GM10248 (cell line): ENCODE measurements at regions not wholly inside any gene's neighbourhood (a gene's known extent, or its start where the extent isn't known, plus 50 kb on each side); places are given as distances from the start of the nearest gene placed in this dataset.

Experiments used
- CTCF ChIA-PET: fragments of 300-600 bp; sonication (Branson Sonifier 250); formaldehyde crosslinking; extraction: SDS; loops from one replicate; lab custom pipeline; 2021; ENCODE audit warnings: antibody characterized with exemption; lab: Yijun Ruan, JAX
- POLR2A ChIA-PET: fragments of 350-650 bp; sonication (Branson Sonifier 250); formaldehyde crosslinking; extraction: SDS; loops from one replicate; lab custom pipeline; 2020; ENCODE audit warnings: antibody characterized with exemption; lab: Yijun Ruan, JAX
- DNase-seq: peaks from one replicate; pipeline ENCODE4 v3.0.0; 2012; ENCODE audit errors: extremely low spot score
- CTCF ChIP-seq: IDR thresholded peaks from 2 replicates; pipeline ENCODE4 v1.5.1; 2012; ENCODE audit warnings: mild to moderate bottlenecking, low read depth; ENCODE audit errors: extremely low read depth, missing control alignments, control extremely low read depth

- no peak for TF ChIP-seq CTCF
- no peak for DNase-seq
- ChIA-PET POLR2A (no interaction called here), CTCF (no interaction called here)
These were observed 218.4 kb upstream of the KLF4 start for GRCh38 chr9:107707915-107708441.

- TF ChIP-seq CTCF, result no peak
- ChIA-PET CTCF (no interaction called here), POLR2A (no interaction called here)
- DNase-seq, result no peak
These were observed 217.9 kb upstream of the KLF4 start for GRCh38 chr9:107707428-107707837.

- POLR2A ChIA-PET, result no interaction called here
- no peak for DNase-seq
- CTCF ChIA-PET, result no interaction called here
- no peak for TF ChIP-seq CTCF
These were observed 217.3 kb upstream of the KLF4 start for GRCh38 chr9:107706701-107707427.

- CTCF ChIA-PET, result no interaction called here
- no peak for TF ChIP-seq CTCF
- POLR2A ChIA-PET, result no interaction called here
- no peak for DNase-seq
These were observed 216.0 kb upstream of the KLF4 start for GRCh38 chr9:107705521-107705920.

- no peak for TF ChIP-seq CTCF
- ChIA-PET POLR2A (no interaction called here), CTCF (no interaction called here)
- no peak for DNase-seq
These were observed 215.2 kb upstream of the KLF4 start for GRCh38 chr9:107704774-107705173.

- no peak for DNase-seq
- no peak for TF ChIP-seq CTCF
- POLR2A ChIA-PET, result no interaction called here
- CTCF ChIA-PET, result no interaction called here
These were observed 214.1 kb upstream of the KLF4 start for GRCh38 chr9:107703651-107704050.

- no peak for TF ChIP-seq CTCF
- DNase-seq, result no peak
- POLR2A ChIA-PET, result no interaction called here
- CTCF ChIA-PET, result no interaction called here
These were observed 211.3 kb upstream of the KLF4 start for GRCh38 chr9:107700847-107701246.
